HG03108 (cell line): ENCODE measurements at regions not wholly inside any gene's neighbourhood (a gene's known extent, or its start where the extent isn't known, plus 50 kb on each side); places are given as distances from the start of the nearest gene placed in this dataset.
"Not testable (repeated sequence)": the region's sequence is repeated elsewhere in the genome, so short reads cannot be mapped to it uniquely, and the experiment has no call there.

Source experiments
- ATAC-seq: cut with Tn5 transposase; IDR thresholded peaks from one replicate; pipeline ENCODE4 v1.9.1; 2021; ENCODE audit warnings: moderate library complexity; ENCODE audit not compliant: unreplicated experiment

DNA sequence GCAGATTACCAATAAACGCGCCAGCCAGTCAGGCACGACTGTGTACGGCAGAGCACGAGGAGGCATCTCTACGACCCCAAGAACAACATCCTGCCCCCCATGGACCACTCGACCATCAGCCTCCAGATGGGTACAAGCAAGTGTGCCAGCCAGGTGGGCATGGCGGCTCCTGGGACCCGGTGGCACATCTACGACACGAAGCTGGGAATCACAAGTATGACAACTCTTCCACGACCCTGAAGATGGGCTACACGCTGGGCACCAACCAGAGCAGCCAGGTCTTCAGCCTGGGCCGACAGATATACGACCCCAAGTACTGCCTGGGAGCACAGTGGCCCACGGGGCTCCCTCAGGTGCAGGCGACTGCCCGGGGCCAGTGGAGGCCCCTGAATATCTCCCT, 217.6 kb downstream of the POTED start:
- ATAC-seq, result no peak

DNA sequence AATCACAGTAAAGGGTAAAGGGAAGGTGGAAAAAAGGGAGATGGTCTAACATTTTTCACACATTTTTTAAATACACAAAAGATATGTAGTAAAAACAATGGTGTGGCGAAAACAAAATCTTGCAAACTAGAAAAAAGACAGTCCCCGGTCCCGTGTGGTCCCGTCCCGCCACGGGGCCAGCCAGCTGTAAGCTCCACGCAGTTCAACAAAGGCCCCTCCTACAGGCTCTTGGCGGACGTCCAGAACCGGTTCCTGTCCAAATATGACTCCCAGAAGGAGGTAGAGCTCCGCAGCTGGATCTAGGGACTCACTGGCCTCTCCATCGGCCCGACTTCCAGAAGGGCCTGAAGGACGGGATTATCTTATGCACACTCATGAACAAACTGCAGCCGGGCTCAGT, 216.9 kb downstream of the POTED start:
- not testable (repeated sequence) for ATAC-seq

DNA sequence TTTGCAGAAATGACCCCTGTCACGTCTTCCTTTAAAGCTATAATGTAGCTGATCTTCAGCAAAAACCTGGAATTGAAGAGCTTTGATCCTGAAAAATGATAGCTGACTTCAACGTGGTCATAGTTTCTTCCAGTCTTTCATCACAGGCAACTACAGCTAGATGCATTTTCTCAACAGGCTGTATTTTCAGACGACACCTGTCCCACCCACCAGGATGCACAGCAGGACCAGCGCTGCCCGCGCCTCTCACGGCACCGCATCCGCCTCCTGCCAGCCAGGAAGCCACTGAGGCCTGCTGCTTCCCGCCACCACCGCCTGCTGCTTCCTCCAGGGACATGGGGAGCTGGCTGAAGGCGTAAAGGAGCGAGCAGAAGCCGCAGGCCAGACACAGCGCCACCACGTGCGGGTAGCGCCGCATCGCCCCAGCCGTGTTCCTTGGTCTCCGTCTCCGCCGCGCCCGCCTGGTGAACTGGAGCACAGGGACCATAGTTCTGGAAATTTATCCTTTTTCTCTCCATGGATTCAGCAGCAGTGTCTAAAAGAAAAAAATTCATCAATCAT, 215.7 kb downstream of the POTED start:
- ATAC-seq, result not testable (repeated sequence)

DNA sequence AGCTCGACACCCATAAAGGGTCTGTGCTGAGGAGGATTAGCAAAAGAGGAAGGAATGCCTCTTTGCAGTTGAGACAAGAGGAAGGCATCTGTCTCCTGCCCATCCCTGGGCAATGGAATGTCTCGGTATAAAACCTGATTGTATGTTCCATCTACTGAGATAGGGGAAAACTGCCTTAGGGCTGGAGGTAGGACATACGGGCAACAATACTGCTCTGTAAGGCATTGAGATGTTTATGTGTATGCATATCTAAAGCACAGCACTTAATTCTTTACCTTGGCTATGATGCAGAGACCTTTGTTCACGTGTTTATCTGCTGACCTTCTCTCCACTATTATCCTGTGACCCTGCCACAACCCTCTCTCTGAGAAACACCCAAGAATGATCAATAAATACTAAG, 210.7 kb downstream of the POTED start:
- ATAC-seq, result not testable (repeated sequence)

DNA sequence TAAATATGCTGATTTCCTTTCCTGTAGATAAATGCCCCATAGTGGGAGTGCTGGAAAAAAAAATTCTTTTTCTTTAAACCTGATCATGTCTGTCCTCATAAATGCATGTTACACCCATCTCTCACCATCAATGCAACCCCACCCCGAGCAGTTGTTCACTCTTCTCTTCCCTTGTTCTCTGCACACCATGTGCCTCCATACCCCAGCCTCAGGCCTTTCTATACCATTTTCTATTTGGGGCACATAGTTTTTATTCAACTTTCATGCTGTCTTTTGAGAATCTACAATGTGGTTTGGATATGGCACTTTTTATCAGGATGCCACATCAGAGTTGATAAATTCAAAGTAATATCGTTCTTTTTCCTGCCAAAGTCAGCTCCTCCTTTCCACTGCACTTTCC, 202.6 kb downstream of the POTED start:
- not testable (repeated sequence) for ATAC-seq

DNA sequence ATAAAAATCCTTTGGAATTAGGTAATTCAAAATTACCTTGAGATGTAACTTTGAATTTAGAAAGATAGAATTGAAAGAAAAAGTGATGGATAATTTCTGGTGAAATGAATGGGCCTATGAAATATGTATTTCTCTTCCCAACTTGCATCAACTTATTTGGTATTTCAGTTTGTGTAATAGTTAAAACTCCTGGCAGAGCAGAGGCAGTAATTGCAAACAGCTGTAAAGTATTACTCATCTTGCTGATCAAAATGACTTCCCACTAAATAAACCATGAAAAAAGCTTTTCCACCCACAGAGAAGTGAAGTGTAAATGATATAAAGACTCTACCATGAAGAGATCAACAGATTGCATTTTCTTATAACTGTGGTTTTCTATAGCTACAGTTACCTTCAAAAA, 201.0 kb downstream of the POTED start:
- ATAC-seq, result not testable (repeated sequence)

DNA sequence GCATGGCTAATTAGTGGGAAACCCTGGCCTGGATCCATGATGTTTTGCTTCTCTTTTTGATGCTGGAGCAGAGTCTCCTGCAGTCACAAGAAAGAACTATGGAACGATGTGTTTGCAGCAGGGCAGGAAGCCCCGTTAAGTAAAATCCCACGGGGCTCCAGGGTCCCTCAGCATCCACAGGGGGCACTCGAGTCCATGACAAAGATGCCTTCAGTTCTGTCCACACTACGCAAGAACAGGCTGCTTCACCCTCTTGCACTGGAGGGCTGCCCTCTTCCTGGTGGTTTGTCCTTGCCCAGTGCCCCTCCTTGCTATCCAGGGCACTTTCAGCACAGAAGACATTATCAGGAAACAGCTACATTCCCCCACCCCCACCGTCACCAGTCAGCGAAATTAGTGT, 196.9 kb downstream of the POTED start:
- ATAC-seq, result not testable (repeated sequence)

DNA sequence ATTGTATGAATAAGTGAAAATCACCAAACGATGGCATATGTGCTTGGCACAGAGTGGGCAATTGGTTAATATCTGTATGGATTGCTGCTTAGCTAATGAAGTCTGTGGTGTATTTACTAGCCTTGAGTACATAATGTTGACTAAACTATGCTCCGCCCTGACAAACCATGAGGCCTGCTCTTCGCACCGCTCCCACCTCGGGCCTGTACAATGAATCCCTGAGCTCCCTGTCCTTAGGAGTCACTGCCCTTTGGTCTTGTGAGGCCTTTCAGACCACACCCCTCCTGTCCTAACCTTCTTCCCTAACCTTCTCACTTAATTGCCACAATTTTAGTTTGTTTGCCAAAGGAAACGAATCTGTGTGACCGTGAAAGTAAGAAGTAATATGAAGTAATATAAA, 193.2 kb downstream of the POTED start:
- not testable (repeated sequence) for ATAC-seq
